ENCODE measurements at regions not wholly inside any gene's neighbourhood (a gene's known extent, or its start where the extent isn't known, plus 50 kb on each side); places are given as distances from the start of the nearest gene placed in this dataset.

DNA sequence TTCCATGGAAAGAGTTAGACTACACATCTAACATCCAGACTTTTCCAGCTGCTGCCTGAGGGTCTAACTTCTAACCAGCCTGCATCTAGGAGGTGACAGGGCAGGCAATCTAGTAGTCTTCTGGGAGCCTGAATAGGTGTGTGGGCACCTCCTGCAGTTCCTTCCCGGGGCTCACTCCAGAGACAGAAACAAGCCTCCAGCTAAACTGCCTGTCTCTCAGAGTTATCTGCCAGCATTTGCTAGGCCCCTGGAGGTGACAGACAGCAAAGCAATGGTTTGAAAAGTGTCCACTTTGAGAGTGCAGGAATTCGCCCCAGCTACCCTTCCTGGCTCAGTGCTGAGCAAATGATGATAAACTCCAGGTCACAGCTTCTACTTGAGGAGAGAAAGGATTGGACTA is 240.5 kb upstream of the PRSS16 start:
- TF ChIP-seq MXI1 (conservative IDR thresholded peaks at IDR 0.05; ENCODE audit: poor library complexity, severe bottlenecking) (no peak), EP300 (conservative IDR thresholded peaks at IDR 0.05; ENCODE audit: poor library complexity, severe bottlenecking) (no peak), EZH2 (IDR thresholded peaks at IDR 0.05; ENCODE audit: borderline replicate concordance, insufficient read depth, low read length, poor library complexity, severe bottlenecking) (no peak), TAF1 (IDR thresholded peaks at IDR 0.05; ENCODE audit: low read depth) (no peak)
- TF ChIP-seq, protein P1, sequence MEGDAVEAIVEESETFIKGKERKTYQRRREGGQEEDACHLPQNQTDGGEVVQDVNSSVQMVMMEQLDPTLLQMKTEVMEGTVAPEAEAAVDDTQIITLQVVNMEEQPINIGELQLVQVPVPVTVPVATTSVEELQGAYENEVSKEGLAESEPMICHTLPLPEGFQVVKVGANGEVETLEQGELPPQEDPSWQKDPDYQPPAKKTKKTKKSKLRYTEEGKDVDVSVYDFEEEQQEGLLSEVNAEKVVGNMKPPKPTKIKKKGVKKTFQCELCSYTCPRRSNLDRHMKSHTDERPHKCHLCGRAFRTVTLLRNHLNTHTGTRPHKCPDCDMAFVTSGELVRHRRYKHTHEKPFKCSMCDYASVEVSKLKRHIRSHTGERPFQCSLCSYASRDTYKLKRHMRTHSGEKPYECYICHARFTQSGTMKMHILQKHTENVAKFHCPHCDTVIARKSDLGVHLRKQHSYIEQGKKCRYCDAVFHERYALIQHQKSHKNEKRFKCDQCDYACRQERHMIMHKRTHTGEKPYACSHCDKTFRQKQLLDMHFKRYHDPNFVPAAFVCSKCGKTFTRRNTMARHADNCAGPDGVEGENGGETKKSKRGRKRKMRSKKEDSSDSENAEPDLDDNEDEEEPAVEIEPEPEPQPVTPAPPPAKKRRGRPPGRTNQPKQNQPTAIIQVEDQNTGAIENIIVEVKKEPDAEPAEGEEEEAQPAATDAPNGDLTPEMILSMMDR (IDR thresholded peaks at IDR 0.05; ENCODE audit: poor library complexity, severe bottlenecking) = no peak
- TF ChIP-seq, protein P2, sequence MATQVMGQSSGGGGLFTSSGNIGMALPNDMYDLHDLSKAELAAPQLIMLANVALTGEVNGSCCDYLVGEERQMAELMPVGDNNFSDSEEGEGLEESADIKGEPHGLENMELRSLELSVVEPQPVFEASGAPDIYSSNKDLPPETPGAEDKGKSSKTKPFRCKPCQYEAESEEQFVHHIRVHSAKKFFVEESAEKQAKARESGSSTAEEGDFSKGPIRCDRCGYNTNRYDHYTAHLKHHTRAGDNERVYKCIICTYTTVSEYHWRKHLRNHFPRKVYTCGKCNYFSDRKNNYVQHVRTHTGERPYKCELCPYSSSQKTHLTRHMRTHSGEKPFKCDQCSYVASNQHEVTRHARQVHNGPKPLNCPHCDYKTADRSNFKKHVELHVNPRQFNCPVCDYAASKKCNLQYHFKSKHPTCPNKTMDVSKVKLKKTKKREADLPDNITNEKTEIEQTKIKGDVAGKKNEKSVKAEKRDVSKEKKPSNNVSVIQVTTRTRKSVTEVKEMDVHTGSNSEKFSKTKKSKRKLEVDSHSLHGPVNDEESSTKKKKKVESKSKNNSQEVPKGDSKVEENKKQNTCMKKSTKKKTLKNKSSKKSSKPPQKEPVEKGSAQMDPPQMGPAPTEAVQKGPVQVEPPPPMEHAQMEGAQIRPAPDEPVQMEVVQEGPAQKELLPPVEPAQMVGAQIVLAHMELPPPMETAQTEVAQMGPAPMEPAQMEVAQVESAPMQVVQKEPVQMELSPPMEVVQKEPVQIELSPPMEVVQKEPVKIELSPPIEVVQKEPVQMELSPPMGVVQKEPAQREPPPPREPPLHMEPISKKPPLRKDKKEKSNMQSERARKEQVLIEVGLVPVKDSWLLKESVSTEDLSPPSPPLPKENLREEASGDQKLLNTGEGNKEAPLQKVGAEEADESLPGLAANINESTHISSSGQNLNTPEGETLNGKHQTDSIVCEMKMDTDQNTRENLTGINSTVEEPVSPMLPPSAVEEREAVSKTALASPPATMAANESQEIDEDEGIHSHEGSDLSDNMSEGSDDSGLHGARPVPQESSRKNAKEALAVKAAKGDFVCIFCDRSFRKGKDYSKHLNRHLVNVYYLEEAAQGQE (IDR thresholded peaks at IDR 0.05; ENCODE audit: borderline replicate concordance) = no peak
